Spleen (tissue), 11 donors: ENCODE measurements at regions not wholly inside any gene's neighbourhood (a gene's known extent, or its start where the extent isn't known, plus 50 kb on each side); places are given as distances from the start of the nearest gene placed in this dataset.

Experiments
- DNase-seq: peaks from one replicate; pipeline ENCODE4 v3.0.0-alpha.2; 2020
- H3K27ac ChIP-seq, 8 donors: fragments of 200-600 bp; sonication (generic) in 7 of 8; 1 replicate in 4 of 8; 2 replicates in 4 of 8; pipeline versions ENCODE4 v1.5.0 to v1.8.0; 2016 to 2021; ENCODE audit warnings: inconsistent platforms in 4 of 8, mild to moderate bottlenecking in 4 of 8, moderate library complexity in 1 of 8
- H3K27me3 ChIP-seq, 7 donors: fragments of 200-600 bp; sonication (generic) in 6 of 7; replicated peaks in 1 of 7; 1 replicate in 4 of 7; 2 replicates in 3 of 7; pipeline versions ENCODE4 v1.5.0 to v1.8.0; 2016 to 2021; ENCODE audit warnings: inconsistent platforms in 3 of 7, mild to moderate bottlenecking in 1 of 7
- H3K36me3 ChIP-seq, 6 donors: fragments of 200-600 bp; sonication (generic) in 5 of 6; 1 replicate in 4 of 6; 2 replicates in 2 of 6; pipeline versions ENCODE4 v1.5.0 to v1.8.0; 2016 to 2021; ENCODE audit warnings: inconsistent platforms in 2 of 6
- H3K4me1 ChIP-seq, 6 donors: fragments of 200-600 bp; sonication (generic) in 5 of 6; 1 replicate in 3 of 6; 2 replicates in 3 of 6; pipeline versions ENCODE4 v1.5.0 to v1.8.0; 2016 to 2021; ENCODE audit warnings: inconsistent platforms in 3 of 6
- H3K4me3 ChIP-seq, 8 donors: fragments of 200-600 bp; sonication (generic) in 7 of 8; 1 replicate in 4 of 8; 2 replicates in 4 of 8; pipeline versions ENCODE4 v1.5.0 to v1.8.0; 2016 to 2021; ENCODE audit warnings: inconsistent platforms in 4 of 8, mild to moderate bottlenecking in 4 of 8, moderate library complexity in 2 of 8
- H3K9me3 ChIP-seq, 8 donors: fragments of 200-600 bp; sonication (generic) in 7 of 8; 1 replicate in 4 of 8; 2 replicates in 4 of 8; pipeline versions ENCODE4 v1.5.0 to v1.8.0; 2016 to 2021; ENCODE audit warnings: inconsistent platforms in 4 of 8
- POLR2A ChIP-seq, 3 donors: fragments of 450-650 bp; IDR thresholded peaks; one replicate each; pipeline ENCODE4 v1.5.1; 2017; ENCODE audit warnings: antibody characterized with exemption in 3 of 3, mild to moderate bottlenecking in 1 of 3
- POLR2AphosphoS5 ChIP-seq, 3 donors: sonication (generic); formaldehyde crosslinking; IDR thresholded peaks; one replicate each; pipeline ENCODE4 v1.5.1; 2017; ENCODE audit warnings: antibody characterized with exemption in 3 of 3
- WGBS, 5 donors: extraction: QIAGEN DNeasy Blood & Tissue Kit in 3 of 5; methylation state at CpG; one replicate each; pipeline versions ENCODE4 v1.1.5 to v1.1.7; 2013 to 2018; 5-methylcytosine and 5-hydroxymethylcytosine counted together
- intact Hi-C: fragments of 100-400 bp; cut with DNase I; formaldehyde crosslinking; loops from one replicate; pipeline ENCODE4 v1.15.0; 2023; ENCODE audit warnings: low total_unique reads
- TF ChIP-seq, protein P1 (sequence below), 11 experiments: fragments of 200-600 bp in 7 of 11; fragments of 450-650 bp in 4 of 11; sonication (generic) in 4 of 11; IDR thresholded peaks in 8 of 11; conservative IDR thresholded peaks in 3 of 11; 1 replicate in 7 of 11; 2 replicates in 4 of 11; pipeline versions ENCODE4 v1.4.0 to v1.8.0; 2016 to 2021; ENCODE audit warnings: antibody characterized with exemption in 11 of 11, inconsistent platforms in 4 of 11, mild to moderate bottlenecking in 1 of 11
- donor health status: healthy with polysubstance abuse.
- donor health status: DM: no; HTN: no; CAD: no; lungs with moderate emphysema.
- donor health status: DM: no; HTN: no; CAD: no.
- donor health status: Bipolar disorder and iron deficiency.
- donor health status: healthy.
- donor health status: DM: no; HTN: no; CAD: no.
- donor health status: DM: yes; HTN: yes; CAD: no.

DNA sequence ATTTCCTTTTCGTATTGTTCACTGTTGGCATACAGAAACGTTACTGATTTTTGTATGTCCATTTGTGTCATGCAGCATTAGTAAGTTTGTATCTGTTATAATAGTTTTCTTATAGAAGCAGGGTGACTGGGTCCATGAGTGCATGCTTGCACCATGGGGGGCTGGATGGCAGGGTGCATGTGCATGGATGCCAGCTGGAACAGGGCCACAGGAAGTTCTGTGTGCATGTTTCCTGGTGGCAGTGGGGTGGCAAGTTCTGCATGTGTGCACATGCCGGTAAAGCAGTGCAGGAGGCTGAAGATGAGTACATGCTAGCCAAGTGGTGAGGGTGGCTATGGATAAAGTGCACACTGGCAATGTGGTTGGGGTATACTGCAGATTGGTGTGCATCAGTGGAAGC, 468.0 kb upstream of the KLHL4 start:
- intact Hi-C loops = no loop called here
- 70 to 87% (median 82%) methylated on average over 3 of the region's 3 CpGs for whole genome bisulfite sequencing, 5 donors
- Histone ChIP-seq H3K27me3 (no peaks in the 10 kb centered on the region), H3K4me3 (no peak overlapping the region), H3K4me1 (no peaks in the 10 kb centered on the region), H3K9me3 (no peaks in the 10 kb centered on the region), H3K36me3 (no peaks in the 10 kb centered on the region), H3K27ac (no peak overlapping the region)
- no peak for DNase-seq
- TF ChIP-seq, protein P1, sequence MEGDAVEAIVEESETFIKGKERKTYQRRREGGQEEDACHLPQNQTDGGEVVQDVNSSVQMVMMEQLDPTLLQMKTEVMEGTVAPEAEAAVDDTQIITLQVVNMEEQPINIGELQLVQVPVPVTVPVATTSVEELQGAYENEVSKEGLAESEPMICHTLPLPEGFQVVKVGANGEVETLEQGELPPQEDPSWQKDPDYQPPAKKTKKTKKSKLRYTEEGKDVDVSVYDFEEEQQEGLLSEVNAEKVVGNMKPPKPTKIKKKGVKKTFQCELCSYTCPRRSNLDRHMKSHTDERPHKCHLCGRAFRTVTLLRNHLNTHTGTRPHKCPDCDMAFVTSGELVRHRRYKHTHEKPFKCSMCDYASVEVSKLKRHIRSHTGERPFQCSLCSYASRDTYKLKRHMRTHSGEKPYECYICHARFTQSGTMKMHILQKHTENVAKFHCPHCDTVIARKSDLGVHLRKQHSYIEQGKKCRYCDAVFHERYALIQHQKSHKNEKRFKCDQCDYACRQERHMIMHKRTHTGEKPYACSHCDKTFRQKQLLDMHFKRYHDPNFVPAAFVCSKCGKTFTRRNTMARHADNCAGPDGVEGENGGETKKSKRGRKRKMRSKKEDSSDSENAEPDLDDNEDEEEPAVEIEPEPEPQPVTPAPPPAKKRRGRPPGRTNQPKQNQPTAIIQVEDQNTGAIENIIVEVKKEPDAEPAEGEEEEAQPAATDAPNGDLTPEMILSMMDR (IDR thresholded peaks at IDR 0.05 in 8 of 11, conservative IDR thresholded peaks at IDR 0.05 in 3 of 11) = no peak

DNA sequence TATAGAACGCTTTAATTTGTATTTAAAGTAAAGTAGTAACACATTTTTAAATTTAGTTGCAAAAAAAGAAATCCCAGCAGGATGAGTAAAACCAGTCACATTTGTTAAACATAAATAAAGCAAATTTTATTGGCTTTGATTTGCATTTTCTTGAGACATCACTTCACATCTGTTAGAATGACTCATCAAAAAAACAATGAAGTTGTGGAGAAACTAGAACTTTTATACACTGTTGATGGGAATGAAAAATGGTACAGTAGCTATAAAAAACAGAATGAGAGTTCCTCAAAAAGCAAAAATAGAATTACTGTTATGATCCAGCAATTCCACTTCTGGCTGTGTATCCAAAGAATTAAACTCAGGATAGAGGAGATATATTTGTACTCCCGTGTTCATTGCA, 454.0 kb upstream of the KLHL4 start:
- Histone ChIP-seq H3K4me1 (no peaks in the 10 kb centered on the region), H3K27me3 (no peaks in the 10 kb centered on the region), H3K4me3 (no peak overlapping the region), H3K27ac (no peak overlapping the region), H3K36me3 (no peaks in the 10 kb centered on the region), H3K9me3 (no peaks in the 10 kb centered on the region)
- intact Hi-C loops = no loop called here
- 74 to 92% (median 82%) methylated on average over 2 of the region's 2 CpGs for WGBS, 5 donors
- TF ChIP-seq, protein P1 (IDR thresholded peaks at IDR 0.05 in 8 of 11, conservative IDR thresholded peaks at IDR 0.05 in 3 of 11) = no peak
- TF ChIP-seq POLR2AphosphoS5 (IDR thresholded peaks at IDR 0.05) = no peak
- no peak for TF ChIP-seq POLR2A (IDR thresholded peaks at IDR 0.05)
- DNase-seq = no peak

DNA sequence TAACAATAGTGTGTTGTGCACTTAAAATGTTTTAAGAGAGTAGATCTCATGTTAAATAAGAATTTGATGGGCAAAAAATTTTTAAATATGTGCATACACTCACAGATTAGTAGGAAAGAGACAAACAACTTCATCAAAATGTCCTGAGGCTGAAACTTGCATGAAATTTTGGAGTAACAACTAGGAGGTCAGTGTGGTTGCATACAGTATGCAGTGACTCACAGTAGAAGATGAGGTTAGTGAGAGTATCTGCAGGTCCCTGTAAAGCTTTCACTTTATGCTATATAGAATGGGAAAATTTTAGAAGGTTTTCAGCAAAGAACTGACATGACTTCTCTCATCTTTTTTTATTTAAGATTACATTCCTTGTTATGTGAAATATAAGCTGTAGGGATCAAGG, 453.1 kb upstream of the KLHL4 start:
- Histone ChIP-seq H3K27ac (no peak overlapping the region), H3K9me3 (no peaks in the 10 kb centered on the region), H3K27me3 (no peaks in the 10 kb centered on the region), H3K36me3 (no peaks in the 10 kb centered on the region), H3K4me3 (no peak overlapping the region), H3K4me1 (no peaks in the 10 kb centered on the region)
- DNase-seq = no peak
- TF ChIP-seq POLR2A (IDR thresholded peaks at IDR 0.05) (no peak), POLR2AphosphoS5 (IDR thresholded peaks at IDR 0.05) (no peak)
- TF ChIP-seq, protein P1 (IDR thresholded peaks at IDR 0.05 in 8 of 11, conservative IDR thresholded peaks at IDR 0.05 in 3 of 11) = no peak
- intact Hi-C loops = no loop called here

DNA sequence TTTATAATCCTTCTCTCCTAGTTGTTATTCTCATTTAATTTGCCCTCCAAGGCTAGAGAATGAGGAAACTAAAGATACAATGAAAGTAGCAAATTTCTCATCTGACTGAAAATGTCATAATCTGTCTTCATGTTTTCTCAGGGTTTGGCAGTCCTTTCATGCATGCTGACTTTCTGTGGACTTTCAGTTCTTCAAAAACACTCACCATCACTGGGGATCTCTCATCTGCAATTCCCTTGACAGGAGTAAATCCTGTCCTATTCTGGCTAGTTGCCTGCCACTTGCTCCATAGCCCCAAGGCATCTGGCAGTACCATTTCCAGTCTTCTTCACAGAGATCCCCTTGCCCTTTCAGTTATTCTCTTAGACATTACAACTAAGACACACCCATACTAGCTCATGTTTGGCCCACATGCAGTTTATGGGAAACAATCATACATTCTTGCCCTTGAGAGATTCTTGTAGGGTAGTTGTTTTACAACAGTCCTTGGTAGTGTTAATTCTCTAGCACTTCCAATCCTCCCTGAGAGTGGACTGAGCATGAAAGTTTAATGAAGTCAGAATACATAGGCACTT, 449.7 kb upstream of the KLHL4 start:
- no peak overlapping the region for H3K27ac ChIP-seq
- TF ChIP-seq, protein P1 (IDR thresholded peaks at IDR 0.05 in 8 of 11, conservative IDR thresholded peaks at IDR 0.05 in 3 of 11) = no peak
- TF ChIP-seq POLR2AphosphoS5 (IDR thresholded peaks at IDR 0.05) (no peak), POLR2A (IDR thresholded peaks at IDR 0.05) (no peak)
- H3K27me3 ChIP-seq = no peaks in the 10 kb centered on the region
- DNase-seq = no peak
- no peaks in the 10 kb centered on the region for H3K4me1 ChIP-seq
- H3K4me3 ChIP-seq = no peak overlapping the region
- intact Hi-C loops = no loop called here
- H3K36me3 ChIP-seq = no peaks in the 10 kb centered on the region
- no peaks in the 10 kb centered on the region for H3K9me3 ChIP-seq
